ENCODE measurements at regions not wholly inside any gene's neighbourhood (a gene's known extent, or its start where the extent isn't known, plus 50 kb on each side); places are given as distances from the start of the nearest gene placed in this dataset.

GRCh38 chr17:5695480-5695879 is 111.2 kb upstream of the NLRP1 start:
- DNase-seq = no peak

- no peak for DNase-seq
Measured at GRCh38 chr17:5698959-5699358, 114.7 kb upstream of the NLRP1 start.

GRCh38 chr17:5699814-5700213 is 115.5 kb upstream of the NLRP1 start:
- no peak for DNase-seq

- no peak for DNase-seq
Measured at GRCh38 chr17:5700745-5701144, 116.4 kb upstream of the NLRP1 start.

GRCh38 chr17:5701381-5701780 is 117.1 kb upstream of the NLRP1 start:
- no peak for DNase-seq

- no peak for DNase-seq
Measured at GRCh38 chr17:5702951-5703510, 118.7 kb upstream of the NLRP1 start.

- DNase-seq = no peak
Measured at GRCh38 chr17:5703736-5704135, 119.4 kb upstream of the NLRP1 start.

- DNase-seq = peak in 1 of 2 donors; percentile 31
Measured at GRCh38 chr17:5705081-5705875, 121.0 kb upstream of the NLRP1 start.

GRCh38 chr17:5705876-5706576 is 121.7 kb upstream of the NLRP1 start:
- no peak for DNase-seq

GRCh38 chr17:5706577-5707210 is 122.4 kb upstream of the NLRP1 start:
- DNase-seq = peak; percentile 65 to 72

- no peak for DNase-seq
Measured at GRCh38 chr17:5707482-5707881, 123.2 kb upstream of the NLRP1 start.

GRCh38 chr17:5708344-5708743 is 124.0 kb upstream of the NLRP1 start:
- no peak for DNase-seq

- no peak for DNase-seq
Measured at GRCh38 chr17:5711344-5711743, 127.0 kb upstream of the NLRP1 start.

- DNase-seq = no peak
Measured at GRCh38 chr17:5714993-5715392, 130.7 kb upstream of the NLRP1 start.

- no peak for DNase-seq
Measured at GRCh38 chr17:5715478-5715877, 131.2 kb upstream of the NLRP1 start.

GRCh38 chr17:5718726-5719125 is 134.4 kb upstream of the NLRP1 start:
- DNase-seq = no peak

- DNase-seq = no peak
Measured at GRCh38 chr17:5719976-5720375, 135.7 kb upstream of the NLRP1 start.

- DNase-seq = no peak
Measured at GRCh38 chr17:5730373-5730772, 146.1 kb upstream of the NLRP1 start.

GRCh38 chr17:5740937-5741336 is 156.6 kb upstream of the NLRP1 start:
- no peak for DNase-seq

GRCh38 chr17:5741810-5742209 is 157.5 kb upstream of the NLRP1 start:
- DNase-seq = no peak

GRCh38 chr17:5745111-5745813 is 161.0 kb upstream of the NLRP1 start:
- DNase-seq = no peak

- DNase-seq = no peak
Measured at GRCh38 chr17:5747276-5747675, 163.0 kb upstream of the NLRP1 start.

GRCh38 chr17:5747964-5748363 is 163.7 kb upstream of the NLRP1 start:
- no peak for DNase-seq
